RWPE2 (cell line): ENCODE measurements at regions not wholly inside any gene's neighbourhood (a gene's known extent, or its start where the extent isn't known, plus 50 kb on each side); places are given as distances from the start of the nearest gene placed in this dataset.

ENCODE experiments used
- ATAC-seq: fragments of 200-7000 bp; cut with Tn5 transposase; 3 replicates; pipeline ENCODE4 v1.9.1; 2021; ENCODE audit warnings: low read depth
- DNase-seq: peaks from one replicate; pipeline ENCODE4 v3.0.0-alpha.2; 2020; ENCODE audit warnings: low spot score
- H3K27ac ChIP-seq: fragments of 450-650 bp; 2 replicates; pipeline ENCODE4 v1.5.1; 2017; ENCODE audit warnings: mild to moderate bottlenecking; ENCODE audit not compliant: poor library complexity, severe bottlenecking
- H3K27me3 ChIP-seq: fragments of 250-450 bp; sonication (Bioruptor Pico); 2 replicates; pipeline ENCODE4 v1.5.1; 2021; ENCODE audit warnings: mild to moderate bottlenecking, moderate library complexity; ENCODE audit not compliant: insufficient read depth, poor library complexity, severe bottlenecking
- H3K36me3 ChIP-seq: fragments of 250-450 bp; sonication (Bioruptor Pico); 2 replicates; pipeline ENCODE4 v1.5.1; 2020; ENCODE audit warnings: low read depth, mild to moderate bottlenecking, moderate library complexity
- H3K4me1 ChIP-seq: fragments of 250-450 bp; sonication (Bioruptor Pico); 2 replicates; pipeline ENCODE4 v1.5.1; 2021; ENCODE audit warnings: mild to moderate bottlenecking, moderate library complexity; ENCODE audit not compliant: insufficient read depth, poor library complexity, severe bottlenecking
- H3K4me3 ChIP-seq: fragments of 250-450 bp; sonication (Bioruptor Pico); 2 replicates; pipeline ENCODE4 v1.5.1; 2021; ENCODE audit warnings: mild to moderate bottlenecking, moderate library complexity; ENCODE audit not compliant: severe bottlenecking
- H3K9me3 ChIP-seq: fragments of 250-450 bp; sonication (Bioruptor Pico); 2 replicates; pipeline ENCODE4 v1.5.1; 2021; ENCODE audit warnings: mild to moderate bottlenecking, moderate library complexity; ENCODE audit not compliant: severe bottlenecking
- CTCF ChIP-seq: fragments of 450-650 bp; IDR thresholded peaks from one replicate; pipeline ENCODE4 v1.5.1; 2017; ENCODE audit warnings: mild to moderate bottlenecking, moderate library complexity; ENCODE audit not compliant: poor library complexity, severe bottlenecking

GRCh38 chr1:94332952-94333351, 85.2 kb upstream of the ABCD3 start:
- no peaks in the 10 kb centered on the region for H3K36me3 ChIP-seq
- H3K9me3 ChIP-seq, result no peaks in the 10 kb centered on the region
- no peak for ATAC-seq
- peaks cover 4% of the 10 kb centered on the region for H3K4me1 ChIP-seq
- no peak overlapping the region for H3K4me3 ChIP-seq
- H3K27ac ChIP-seq, result no peak overlapping the region
- no peak for DNase-seq
- TF ChIP-seq CTCF, result no peak
- no peaks in the 10 kb centered on the region for H3K27me3 ChIP-seq

- ATAC-seq, result no peak
- DNase-seq, result no peak
- Histone ChIP-seq H3K4me1 (peaks cover 9% of the 10 kb centered on the region), H3K4me3 (no peak overlapping the region), H3K9me3 (no peaks in the 10 kb centered on the region), H3K27ac (no peak overlapping the region), H3K27me3 (no peaks in the 10 kb centered on the region), H3K36me3 (no peaks in the 10 kb centered on the region)
- no peak for TF ChIP-seq CTCF
Observed at GRCh38 chr1:94332516-94332915, 85.7 kb upstream of the ABCD3 start.

GRCh38 chr1:94329986-94330385, 88.2 kb upstream of the ABCD3 start:
- Histone ChIP-seq H3K9me3 (no peaks in the 10 kb centered on the region), H3K36me3 (no peaks in the 10 kb centered on the region), H3K4me3 (no peak overlapping the region), H3K27ac (peak overlapping the region; percentile 100), H3K4me1 (peaks cover 29% of the 10 kb centered on the region), H3K27me3 (no peaks in the 10 kb centered on the region)
- no peak for ATAC-seq
- peak; percentile 57 for TF ChIP-seq CTCF
- DNase-seq, result no peak

- no peaks in the 10 kb centered on the region for H3K9me3 ChIP-seq
- no peak overlapping the region for H3K4me3 ChIP-seq
- no peaks in the 10 kb centered on the region for H3K36me3 ChIP-seq
- peak overlapping the region; percentile 100 for H3K27ac ChIP-seq
- H3K27me3 ChIP-seq, result no peaks in the 10 kb centered on the region
- peaks cover 36% of the 10 kb centered on the region for H3K4me1 ChIP-seq
- no peak for DNase-seq
- ATAC-seq, result no peak
- no peak for TF ChIP-seq CTCF
Observed at GRCh38 chr1:94329276-94329675, 88.9 kb upstream of the ABCD3 start.

- DNase-seq (no peak), ATAC-seq (no peak)
- Histone ChIP-seq H3K36me3 (no peaks in the 10 kb centered on the region), H3K4me3 (no peak overlapping the region), H3K9me3 (no peaks in the 10 kb centered on the region), H3K27ac (peak overlapping the region; percentile 100), H3K27me3 (no peaks in the 10 kb centered on the region), H3K4me1 (peaks cover 57% of the 10 kb centered on the region)
- no peak for TF ChIP-seq CTCF
Observed at GRCh38 chr1:94327001-94327690, 89.8 kb upstream of the ARHGAP29 start.
